ENCODE measurements at regions not wholly inside any gene's neighbourhood (a gene's known extent, or its start where the extent isn't known, plus 50 kb on each side); places are given as distances from the start of the nearest gene placed in this dataset.

GRCh38 chr3:28980131-28980530, 300.7 kb upstream of the RBMS3 start:
- Histone ChIP-seq H3K9ac (ENCODE audit: low read length) (no peak overlapping the region), H3K27ac (ENCODE audit: low read depth, low read length) (no peak overlapping the region), H3K9me3 (ENCODE audit: insufficient read depth, low read length) (no peaks in the 10 kb centered on the region), H3F3A (ENCODE audit: insufficient read depth) (no peaks in the 10 kb centered on the region), H3K36me3 (ENCODE audit: low read length) (no peaks in the 10 kb centered on the region), H3K79me2 (ENCODE audit: insufficient read depth, low read length) (no peaks in the 10 kb centered on the region), H3K4me3 (ENCODE audit: insufficient read depth, low read length, poor library complexity, severe bottlenecking) (no peak overlapping the region), H3K27me3 (ENCODE audit: low read length) (no peaks in the 10 kb centered on the region), H2AFZ (ENCODE audit: low read depth, low read length, severe bottlenecking) (no peak overlapping the region), H4K20me1 (ENCODE audit: low read depth, low read length) (no peaks in the 10 kb centered on the region), H3K9me2 (replicated peaks; ENCODE audit: insufficient read depth, low read length) (no peaks in the 10 kb centered on the region), H3K4me2 (ENCODE audit: low read depth, low read length, poor library complexity, severe bottlenecking) (no peak overlapping the region)
- TF ChIP-seq EZH2phosphoT487 (conservative IDR thresholded peaks at IDR 0.05; ENCODE audit: low read length) (no peak), CTCF (IDR thresholded peaks at IDR 0.05; ENCODE audit: insufficient read depth, low read length, poor library complexity, severe bottlenecking) (no peak)

- no peak overlapping the region for H3K4me3 ChIP-seq (ENCODE audit: insufficient read depth, low read length, poor library complexity, severe bottlenecking)
- no peaks in the 10 kb centered on the region for H3K9me2 ChIP-seq (replicated peaks; ENCODE audit: insufficient read depth, low read length)
- H3K4me2 ChIP-seq (ENCODE audit: low read depth, low read length, poor library complexity, severe bottlenecking) = no peak overlapping the region
- no peaks in the 10 kb centered on the region for H3K36me3 ChIP-seq (ENCODE audit: low read length)
- no peaks in the 10 kb centered on the region for H4K20me1 ChIP-seq (ENCODE audit: low read depth, low read length)
- H3K9ac ChIP-seq (ENCODE audit: low read length) = no peak overlapping the region
- no peak overlapping the region for H2AFZ ChIP-seq (ENCODE audit: low read depth, low read length, severe bottlenecking)
- H3K9me3 ChIP-seq (ENCODE audit: insufficient read depth, low read length) = no peaks in the 10 kb centered on the region
- no peaks in the 10 kb centered on the region for H3K79me2 ChIP-seq (ENCODE audit: insufficient read depth, low read length)
- H3K27ac ChIP-seq (ENCODE audit: low read depth, low read length) = no peak overlapping the region
- H3F3A ChIP-seq (ENCODE audit: insufficient read depth) = no peaks in the 10 kb centered on the region
- no peaks in the 10 kb centered on the region for H3K27me3 ChIP-seq (ENCODE audit: low read length)
- TF ChIP-seq EZH2phosphoT487 (conservative IDR thresholded peaks at IDR 0.05; ENCODE audit: low read length) (no peak), CTCF (IDR thresholded peaks at IDR 0.05; ENCODE audit: insufficient read depth, low read length, poor library complexity, severe bottlenecking) (no peak)
Observed at GRCh38 chr3:28980631-28981030, 300.2 kb upstream of the RBMS3 start.

GRCh38 chr3:28982906-28983305, 298.0 kb upstream of the RBMS3 start:
- no peaks in the 10 kb centered on the region for H3K36me3 ChIP-seq (ENCODE audit: low read length)
- no peak overlapping the region for H2AFZ ChIP-seq (ENCODE audit: low read depth, low read length, severe bottlenecking)
- no peaks in the 10 kb centered on the region for H3F3A ChIP-seq (ENCODE audit: insufficient read depth)
- H3K27me3 ChIP-seq (ENCODE audit: low read length) = no peaks in the 10 kb centered on the region
- H4K20me1 ChIP-seq (ENCODE audit: low read depth, low read length) = no peaks in the 10 kb centered on the region
- no peaks in the 10 kb centered on the region for H3K79me2 ChIP-seq (ENCODE audit: insufficient read depth, low read length)
- no peak overlapping the region for H3K27ac ChIP-seq (ENCODE audit: low read depth, low read length)
- H3K4me2 ChIP-seq (ENCODE audit: low read depth, low read length, poor library complexity, severe bottlenecking) = no peak overlapping the region
- H3K9me2 ChIP-seq (replicated peaks; ENCODE audit: insufficient read depth, low read length) = no peaks in the 10 kb centered on the region
- no peaks in the 10 kb centered on the region for H3K9me3 ChIP-seq (ENCODE audit: insufficient read depth, low read length)
- TF ChIP-seq EZH2phosphoT487 (conservative IDR thresholded peaks at IDR 0.05; ENCODE audit: low read length) (no peak), CTCF (IDR thresholded peaks at IDR 0.05; ENCODE audit: insufficient read depth, low read length, poor library complexity, severe bottlenecking) (no peak)
- H3K4me3 ChIP-seq (ENCODE audit: insufficient read depth, low read length, poor library complexity, severe bottlenecking) = no peak overlapping the region
- no peak overlapping the region for H3K9ac ChIP-seq (ENCODE audit: low read length)

GRCh38 chr3:28986922-28987321, 293.9 kb upstream of the RBMS3 start:
- Histone ChIP-seq H3K4me2 (ENCODE audit: low read depth, low read length, poor library complexity, severe bottlenecking) (no peak overlapping the region), H3K27ac (ENCODE audit: low read depth, low read length) (no peak overlapping the region)
- TF ChIP-seq CTCF (IDR thresholded peaks at IDR 0.05; ENCODE audit: insufficient read depth, low read length, poor library complexity, severe bottlenecking) (no peak), EZH2phosphoT487 (conservative IDR thresholded peaks at IDR 0.05; ENCODE audit: low read length) (no peak)

More at GRCh38 chr3:28986922-28987321, 293.9 kb upstream of the RBMS3 start:
- Histone ChIP-seq H3K79me2 (ENCODE audit: insufficient read depth, low read length) (no peaks in the 10 kb centered on the region), H3F3A (ENCODE audit: insufficient read depth) (no peaks in the 10 kb centered on the region), H2AFZ (ENCODE audit: low read depth, low read length, severe bottlenecking) (no peak overlapping the region), H3K36me3 (ENCODE audit: low read length) (no peaks in the 10 kb centered on the region), H3K9me3 (ENCODE audit: insufficient read depth, low read length) (no peaks in the 10 kb centered on the region), H4K20me1 (ENCODE audit: low read depth, low read length) (no peaks in the 10 kb centered on the region), H3K4me3 (ENCODE audit: insufficient read depth, low read length, poor library complexity, severe bottlenecking) (no peak overlapping the region), H3K9me2 (replicated peaks; ENCODE audit: insufficient read depth, low read length) (no peaks in the 10 kb centered on the region), H3K9ac (ENCODE audit: low read length) (no peak overlapping the region), H3K27me3 (ENCODE audit: low read length) (no peaks in the 10 kb centered on the region)
